Fibroblast of skin of scalp (primary cell): ENCODE measurements at regions not wholly inside any gene's neighbourhood (a gene's known extent, or its start where the extent isn't known, plus 50 kb on each side); places are given as distances from the start of the nearest gene placed in this dataset.
A peak's percentile ranks its signal among the peaks of the same experiment; 100 is the strongest.
"Not testable (repeated sequence)": the region's sequence is repeated elsewhere in the genome, so short reads cannot be mapped to it uniquely, and the experiment has no call there.

Experiments
- DNase-seq: peaks from one replicate; pipeline ENCODE4 v3.0.0-alpha.2; 2013

GRCh38 chr6:134821928-134822864 is 127.7 kb downstream of the ALDH8A1 start:
- DNase-seq, result no peak

GRCh38 chr6:134821397-134821796 is 128.5 kb downstream of the ALDH8A1 start:
- no peak for DNase-seq

GRCh38 chr6:134819863-134820800 is 129.8 kb downstream of the ALDH8A1 start:
- no peak for DNase-seq

GRCh38 chr6:134819236-134819635 is 130.7 kb downstream of the ALDH8A1 start:
- no peak for DNase-seq

- no peak for DNase-seq
These were observed 132.5 kb downstream of the ALDH8A1 start for GRCh38 chr6:134817448-134817847.

GRCh38 chr6:134816780-134817179 is 133.1 kb downstream of the ALDH8A1 start:
- peak; percentile 84 for DNase-seq

GRCh38 chr6:134816300-134816699 is 133.6 kb downstream of the ALDH8A1 start:
- no peak for DNase-seq

GRCh38 chr6:134814076-134814695 is 135.7 kb downstream of the ALDH8A1 start:
- DNase-seq, result peak; percentile 79

- DNase-seq, result no peak
These were observed 136.8 kb downstream of the ALDH8A1 start for GRCh38 chr6:134813146-134813545.

GRCh38 chr6:134810402-134810801 is 139.5 kb downstream of the ALDH8A1 start:
- DNase-seq, result peak; percentile 48

GRCh38 chr6:134809130-134809529 is 140.8 kb downstream of the ALDH8A1 start:
- DNase-seq, result peak; percentile 47

GRCh38 chr6:134806180-134806798 is 143.6 kb downstream of the ALDH8A1 start:
- DNase-seq, result peak; percentile 33

- no peak for DNase-seq
These were observed 144.7 kb downstream of the ALDH8A1 start for GRCh38 chr6:134805168-134805567.

GRCh38 chr6:134804311-134804710 is 145.6 kb downstream of the ALDH8A1 start:
- DNase-seq, result not testable (repeated sequence)

- DNase-seq, result peak; percentile 64
These were observed 147.4 kb downstream of the ALDH8A1 start for GRCh38 chr6:134802426-134803058.

GRCh38 chr6:134797400-134798113 is 152.3 kb downstream of the ALDH8A1 start:
- DNase-seq, result no peak

- no peak for DNase-seq
These were observed 154.2 kb downstream of the ALDH8A1 start for GRCh38 chr6:134795691-134796090.

- DNase-seq, result no peak
These were observed 154.9 kb downstream of the ALDH8A1 start for GRCh38 chr6:134795001-134795400.

GRCh38 chr6:134791243-134791843 is 158.6 kb downstream of the ALDH8A1 start:
- DNase-seq, result not testable (repeated sequence)

- peak; percentile 67 for DNase-seq
These were observed 162.5 kb downstream of the ALDH8A1 start for GRCh38 chr6:134787261-134787877.
